WI38 (cell line): ENCODE measurements at regions not wholly inside any gene's neighbourhood (a gene's known extent, or its start where the extent isn't known, plus 50 kb on each side); places are given as distances from the start of the nearest gene placed in this dataset.
"Not testable (repeated sequence)": the region's sequence is repeated elsewhere in the genome, so short reads cannot be mapped to it uniquely, and the experiment has no call there.

Experiments
- H3K4me3 ChIP-seq: 2 replicates; pipeline ENCODE4 v1.5.1; 2011; ENCODE audit warnings: low read depth, mild to moderate bottlenecking, control low read depth, low read length
- CTCF ChIP-seq: IDR thresholded peaks from 2 replicates; pipeline ENCODE4 v1.5.1; 2012; ENCODE audit warnings: low read depth, mild to moderate bottlenecking, control low read depth, low read length

- TF ChIP-seq CTCF = no peak
Observed at GRCh38 chr17:16880121-16880842, 91.6 kb downstream of the TNFRSF13B start.

GRCh38 chr17:16879686-16880085, 92.2 kb downstream of the TNFRSF13B start:
- no peak for TF ChIP-seq CTCF

More at GRCh38 chr17:16880121-16880842, 91.6 kb downstream of the TNFRSF13B start:
- H3K4me3 ChIP-seq = no peak overlapping the region

GRCh38 chr17:16878606-16879005, 93.3 kb downstream of the TNFRSF13B start:
- H3K4me3 ChIP-seq = no peak overlapping the region
- no peak for TF ChIP-seq CTCF

More at GRCh38 chr17:16879686-16880085, 92.2 kb downstream of the TNFRSF13B start:
- no peak overlapping the region for H3K4me3 ChIP-seq

- H3K4me3 ChIP-seq = no peak overlapping the region
- TF ChIP-seq CTCF = no peak
Observed at GRCh38 chr17:16878084-16878483, 93.8 kb downstream of the TNFRSF13B start.

- TF ChIP-seq CTCF = no peak
- no peak overlapping the region for H3K4me3 ChIP-seq
Observed at GRCh38 chr17:16877099-16877498, 94.8 kb downstream of the TNFRSF13B start.

- H3K4me3 ChIP-seq = no peak overlapping the region
- TF ChIP-seq CTCF = no peak
Observed at GRCh38 chr17:16875662-16876061, 96.3 kb downstream of the TNFRSF13B start.

GRCh38 chr17:16874216-16874615, 97.7 kb downstream of the TNFRSF13B start:
- not testable (repeated sequence) for H3K4me3 ChIP-seq
